ENCODE measurements at regions not wholly inside any gene's neighbourhood (a gene's known extent, or its start where the extent isn't known, plus 50 kb on each side); places are given as distances from the start of the nearest gene placed in this dataset.

DNA sequence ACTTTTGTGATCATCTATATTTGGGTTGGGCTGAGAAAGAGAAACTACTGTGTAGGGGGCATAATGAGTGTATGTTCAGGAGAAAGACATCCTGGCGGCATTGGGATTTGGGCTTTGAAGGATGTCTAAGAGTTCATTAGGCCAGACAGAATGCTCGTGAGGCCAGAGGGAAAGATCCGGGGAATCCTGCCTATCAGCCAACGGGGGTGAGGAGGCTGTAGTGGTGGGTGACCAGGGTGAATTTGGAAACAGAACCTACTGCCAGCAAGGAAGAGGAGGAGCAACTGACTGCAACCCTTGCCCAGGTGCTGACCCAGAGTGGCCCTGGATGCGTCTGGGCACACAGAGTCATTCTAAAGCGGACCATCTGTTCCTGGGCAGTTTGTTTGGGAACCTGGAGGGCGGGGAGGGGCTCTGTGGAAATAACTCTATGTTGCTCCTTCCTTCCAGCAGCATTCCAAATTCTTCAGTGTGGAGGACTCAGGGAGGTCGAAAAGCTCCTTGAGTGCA lies 56.9 kb upstream of the ECE1 start:
- no peak for DNase-seq (ENCODE audit: extremely low read depth, low read depth, low spot score)

DNA sequence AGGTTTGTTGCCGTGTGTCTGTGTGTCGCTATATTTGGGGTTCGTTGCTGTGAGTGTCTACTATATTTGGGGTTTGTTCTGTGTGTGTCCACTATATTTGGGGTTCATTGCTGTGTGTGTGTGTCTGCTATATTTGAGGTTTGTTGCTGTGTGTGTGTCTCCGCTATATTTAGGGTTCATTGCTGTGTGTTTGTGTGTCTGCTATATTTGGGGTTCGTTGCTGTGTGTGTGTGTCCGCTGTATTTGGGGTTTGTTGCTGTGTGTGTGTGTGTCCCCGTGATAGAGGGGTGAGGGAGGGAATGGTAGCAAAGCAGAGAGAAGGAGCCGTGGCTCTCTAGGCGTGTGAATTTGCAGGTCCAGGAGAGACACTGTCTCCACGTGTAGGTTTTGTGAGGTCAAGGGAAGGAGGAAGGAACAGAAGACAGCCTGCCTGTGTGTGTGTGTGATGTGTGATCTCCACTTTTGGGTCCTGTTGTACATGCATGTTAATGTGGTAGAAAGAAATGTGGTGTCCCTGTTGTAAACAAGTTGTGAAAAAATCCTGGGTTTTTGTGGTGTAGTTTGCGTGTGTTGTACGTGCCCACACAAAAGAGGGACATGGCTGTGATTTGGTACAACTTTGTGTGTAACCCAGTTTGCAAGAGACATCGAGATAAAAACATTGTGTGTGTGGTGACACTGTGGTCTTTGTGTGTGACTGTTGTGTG lies 56.3 kb upstream of the ECE1 start:
- no peak for DNase-seq (ENCODE audit: extremely low read depth, low read depth, low spot score)

DNA sequence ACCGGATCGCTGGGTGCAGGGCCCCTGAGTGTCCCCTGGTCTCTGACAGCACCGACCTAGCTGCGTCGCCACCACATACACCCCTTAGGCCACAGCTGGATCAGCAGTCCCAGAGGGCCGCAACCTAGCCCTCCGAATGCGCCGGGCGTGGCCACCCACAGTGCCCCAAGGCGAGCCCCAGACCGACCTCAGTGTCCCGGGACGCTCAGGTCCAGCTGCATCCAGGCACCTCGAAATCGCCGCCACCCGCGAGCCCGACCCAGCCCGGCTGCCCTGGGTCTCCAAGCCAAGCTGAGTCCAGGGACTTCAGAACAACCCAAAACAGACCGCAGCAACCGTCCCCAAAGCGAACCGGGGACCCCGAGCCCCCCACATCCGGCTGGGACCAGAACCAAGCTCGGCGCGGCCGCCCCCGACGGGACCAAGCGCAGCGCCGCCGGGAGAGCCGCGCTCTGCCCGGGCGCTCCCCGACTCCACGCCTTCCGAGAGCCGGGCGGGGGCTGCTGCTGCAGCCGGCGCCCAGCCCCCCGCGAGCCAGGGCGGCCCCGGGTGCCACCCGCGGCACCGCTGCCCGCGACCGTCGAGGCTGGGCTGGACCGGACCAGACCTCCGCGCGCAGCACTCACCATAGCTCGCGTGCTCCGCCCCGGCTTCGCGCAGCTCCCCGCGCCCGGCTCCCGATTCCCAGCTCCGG lies 54.6 kb upstream of the ECE1 start:
- DNase-seq (ENCODE audit: extremely low read depth, low read depth, low spot score): no peak

DNA sequence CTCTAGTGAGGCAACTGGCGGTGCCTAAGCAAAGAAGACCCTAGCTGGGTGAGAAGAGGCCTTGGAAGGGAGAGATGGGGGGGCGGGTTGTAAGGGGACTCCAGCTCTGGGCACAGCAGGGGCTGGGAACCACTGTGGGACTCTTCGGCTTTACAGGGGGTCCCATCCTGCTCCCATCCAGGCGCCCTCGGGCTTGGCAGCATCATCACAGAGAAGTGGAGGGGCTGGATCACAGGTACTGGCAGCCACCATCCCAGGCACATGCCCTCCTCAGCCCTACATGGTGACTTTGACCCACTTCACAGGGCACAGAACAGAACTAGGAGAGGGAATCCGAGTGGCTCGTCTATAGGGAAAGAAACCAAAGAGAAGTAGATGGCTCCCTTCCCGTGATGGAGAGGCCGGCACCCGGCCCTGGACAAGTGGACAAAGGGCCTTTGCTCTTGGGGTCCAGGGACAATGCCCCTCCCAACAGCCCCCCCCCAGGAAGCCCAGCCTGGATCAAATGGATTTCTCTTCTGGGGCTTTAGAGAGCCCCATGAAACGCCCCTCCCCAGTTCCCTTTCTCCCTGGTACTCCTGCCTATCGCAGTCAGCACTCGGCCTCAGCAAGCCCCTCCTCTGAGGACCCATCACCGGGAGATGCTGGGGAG lies 54.0 kb upstream of the ECE1 start:
- DNase-seq (ENCODE audit: extremely low read depth, low read depth, low spot score): no peak

DNA sequence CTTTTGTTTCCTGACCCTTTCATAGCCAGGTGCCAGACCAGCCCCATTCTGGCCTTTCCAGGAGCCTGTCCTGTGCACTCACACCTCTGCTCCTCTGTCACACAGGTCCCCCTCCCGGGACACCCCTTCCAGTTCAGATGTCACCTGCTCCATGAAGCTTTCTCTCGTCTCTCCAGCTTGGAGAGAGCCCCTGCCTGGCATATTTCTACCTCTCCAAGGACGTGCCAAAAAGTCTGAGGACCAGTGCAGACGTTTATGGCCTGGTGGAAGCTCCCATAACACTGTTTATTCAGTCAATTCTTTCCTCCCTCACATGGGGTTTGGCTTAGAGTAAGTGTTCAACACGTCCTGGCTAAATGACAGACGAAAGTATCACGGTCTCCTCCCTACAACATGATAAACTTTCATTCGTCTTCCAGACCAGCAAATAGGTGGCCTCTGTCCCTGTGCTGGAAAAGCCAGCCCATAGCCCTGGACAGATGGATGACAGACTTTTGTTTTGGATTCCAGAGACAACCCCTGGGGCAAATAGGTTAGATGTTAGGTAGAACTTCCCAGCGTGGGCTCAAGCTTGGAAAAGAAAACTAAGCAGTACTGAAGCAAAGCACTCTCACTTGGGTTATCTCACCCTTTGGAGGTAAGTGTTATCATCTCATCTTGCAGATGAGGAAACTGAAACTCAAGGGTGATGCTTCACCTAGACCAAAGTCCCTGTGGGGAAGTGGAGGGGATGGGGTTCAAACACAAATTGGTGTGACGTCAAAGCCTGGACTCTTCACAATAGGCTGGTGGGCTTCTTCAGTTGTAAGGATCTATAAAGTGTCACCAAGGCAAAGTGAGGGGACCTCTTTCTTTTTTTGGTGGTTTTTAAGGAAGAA lies 52.9 kb upstream of the ECE1 start:
- DNase-seq (ENCODE audit: extremely low read depth, low read depth, low spot score): no peak

DNA sequence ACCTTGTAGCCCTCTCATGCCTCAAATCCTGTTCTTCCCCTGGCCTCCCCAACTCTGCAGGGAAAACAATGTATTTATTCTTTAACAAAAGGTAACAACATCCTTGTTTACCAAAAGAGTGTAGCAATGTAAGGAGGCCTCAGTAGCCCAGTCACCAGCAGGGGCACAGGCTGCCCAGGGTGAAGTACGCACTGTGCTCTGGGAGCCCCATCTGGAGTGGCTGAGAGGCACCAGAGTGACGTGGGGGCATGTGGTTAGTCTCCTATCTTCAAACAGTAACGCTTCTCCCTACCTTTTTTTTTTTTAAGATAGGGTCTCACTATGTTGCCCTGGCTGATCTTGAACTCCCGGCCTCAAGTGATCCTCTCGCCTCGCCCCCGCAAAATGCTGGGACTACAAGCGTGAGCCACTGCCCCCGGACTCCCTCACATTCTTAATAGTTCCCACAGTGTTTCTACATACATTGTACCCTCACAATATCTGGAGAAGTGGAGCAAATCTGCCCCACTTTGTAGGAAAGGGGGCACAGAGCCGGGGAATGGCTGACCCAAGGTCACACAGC lies 51.3 kb upstream of the ECE1 start:
- no peak for DNase-seq (ENCODE audit: extremely low read depth, low read depth, low spot score)

DNA sequence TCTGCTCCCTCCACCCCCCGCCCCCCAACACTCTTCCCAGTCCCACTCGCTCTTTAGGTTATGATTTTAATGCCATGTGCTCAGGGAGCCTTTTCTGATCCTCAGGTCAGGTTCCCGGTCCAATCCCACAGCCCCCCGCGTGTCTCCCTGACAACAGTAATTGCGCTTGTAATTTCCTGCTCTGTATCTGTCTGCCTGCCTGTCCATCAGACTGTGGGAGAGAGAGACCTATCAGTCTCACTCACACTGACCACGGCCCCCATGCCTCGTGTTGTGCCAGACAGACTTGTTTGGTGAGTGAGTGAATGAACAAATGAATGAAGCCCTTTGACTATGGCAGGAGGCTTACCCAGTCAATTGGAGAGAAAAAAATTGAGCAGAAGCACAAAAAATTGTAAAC lies 50.8 kb upstream of the ECE1 start:
- DNase-seq (ENCODE audit: extremely low read depth, low read depth, low spot score): no peak

DNA sequence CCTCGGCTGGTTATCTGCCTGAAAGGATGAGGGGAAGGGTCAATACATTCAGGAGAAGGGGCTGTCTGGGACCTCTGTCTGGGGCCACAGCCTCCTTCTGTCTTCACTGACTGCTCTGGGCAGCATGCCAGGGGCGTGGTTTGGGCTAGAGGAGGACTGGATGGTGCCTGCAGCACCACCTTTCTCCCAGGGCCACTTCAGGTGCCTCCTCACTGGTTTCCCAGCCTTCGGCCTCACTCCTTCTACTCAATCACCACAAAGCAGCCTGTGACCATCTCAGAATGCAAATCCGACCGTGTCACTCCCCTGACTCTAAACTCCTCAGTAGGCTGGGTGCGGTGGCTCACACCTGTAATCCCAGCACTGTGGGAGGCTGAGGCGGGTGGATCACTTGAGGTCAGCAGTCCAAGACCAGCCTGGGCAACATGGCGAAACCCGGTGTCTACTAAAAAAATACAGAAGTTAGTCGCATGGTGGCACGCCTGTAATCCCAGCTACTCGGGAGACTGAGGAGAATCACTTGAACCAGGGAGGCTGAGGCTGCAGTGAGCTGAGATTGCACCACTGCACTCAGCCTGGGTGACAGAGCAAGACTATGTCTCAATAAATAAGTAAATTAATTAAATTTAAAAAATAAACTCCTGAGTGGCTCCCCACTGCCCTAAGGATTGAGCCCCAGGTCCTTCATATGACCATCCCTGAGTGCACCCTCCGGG lies 50.1 kb upstream of the ECE1 start:
- no peak for DNase-seq (ENCODE audit: extremely low read depth, low read depth, low spot score)
